Uterus (tissue), 2 donors: ENCODE measurements at regions not wholly inside any gene's neighbourhood (a gene's known extent, or its start where the extent isn't known, plus 50 kb on each side); places are given as distances from the start of the nearest gene placed in this dataset.

Source experiments
- POLR2A ChIP-seq, 2 donors: fragments of 450-650 bp; IDR thresholded peaks; one replicate each; pipeline ENCODE4 v1.6.1; 2016; ENCODE audit warnings: antibody characterized with exemption in 2 of 2, mild to moderate bottlenecking in 1 of 2, moderate library complexity in 1 of 2
- TF ChIP-seq, protein P1 (sequence below), 4 experiments: fragments of 200-600 bp in 2 of 4; fragments of 450-650 bp in 2 of 4; sonication (generic) in 2 of 4; IDR thresholded peaks; one replicate each; pipeline ENCODE4 v1.5.1; 2016 to 2019; ENCODE audit warnings: antibody characterized with exemption in 4 of 4, mild to moderate bottlenecking in 2 of 4, moderate library complexity in 1 of 4

DNA sequence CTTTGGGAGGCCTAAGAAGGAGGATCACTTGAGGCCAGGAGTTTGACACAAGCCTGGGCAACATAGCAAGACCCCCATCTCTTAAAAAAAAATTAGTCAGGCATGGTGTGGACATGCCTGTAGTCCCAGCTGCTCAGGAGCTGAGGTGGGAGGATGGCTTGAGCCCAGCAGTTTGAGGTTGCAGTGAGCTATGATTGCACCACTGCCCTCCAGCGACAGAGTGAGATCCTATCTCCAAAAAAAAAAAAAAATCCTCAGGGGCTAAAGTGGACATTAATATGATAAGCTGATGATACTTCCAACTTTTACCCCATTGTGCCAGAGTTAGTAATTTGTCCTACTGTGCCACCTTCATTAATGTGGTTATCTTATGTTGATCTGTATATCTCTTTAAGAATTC is 327.8 kb upstream of the FMN2 start:
- TF ChIP-seq, protein P1, sequence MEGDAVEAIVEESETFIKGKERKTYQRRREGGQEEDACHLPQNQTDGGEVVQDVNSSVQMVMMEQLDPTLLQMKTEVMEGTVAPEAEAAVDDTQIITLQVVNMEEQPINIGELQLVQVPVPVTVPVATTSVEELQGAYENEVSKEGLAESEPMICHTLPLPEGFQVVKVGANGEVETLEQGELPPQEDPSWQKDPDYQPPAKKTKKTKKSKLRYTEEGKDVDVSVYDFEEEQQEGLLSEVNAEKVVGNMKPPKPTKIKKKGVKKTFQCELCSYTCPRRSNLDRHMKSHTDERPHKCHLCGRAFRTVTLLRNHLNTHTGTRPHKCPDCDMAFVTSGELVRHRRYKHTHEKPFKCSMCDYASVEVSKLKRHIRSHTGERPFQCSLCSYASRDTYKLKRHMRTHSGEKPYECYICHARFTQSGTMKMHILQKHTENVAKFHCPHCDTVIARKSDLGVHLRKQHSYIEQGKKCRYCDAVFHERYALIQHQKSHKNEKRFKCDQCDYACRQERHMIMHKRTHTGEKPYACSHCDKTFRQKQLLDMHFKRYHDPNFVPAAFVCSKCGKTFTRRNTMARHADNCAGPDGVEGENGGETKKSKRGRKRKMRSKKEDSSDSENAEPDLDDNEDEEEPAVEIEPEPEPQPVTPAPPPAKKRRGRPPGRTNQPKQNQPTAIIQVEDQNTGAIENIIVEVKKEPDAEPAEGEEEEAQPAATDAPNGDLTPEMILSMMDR (IDR thresholded peaks at IDR 0.05), result no peak
- TF ChIP-seq POLR2A (IDR thresholded peaks at IDR 0.05), result no peak
